K562 (cell line): ENCODE measurements at regions not wholly inside any gene's neighbourhood (a gene's known extent, or its start where the extent isn't known, plus 50 kb on each side); places are given as distances from the start of the nearest gene placed in this dataset.

Source experiments
- ATAC-seq: fragments of 200-7000 bp; cut with Tn5 transposase; 3 replicates; pipeline ENCODE4 v1.9.1; 2020; ENCODE audit warnings: moderate library complexity
- BruUV-seq: library from RNA; stranded (reverse); fragments of 400-500 nt; replicated peaks from 2 replicates; lab custom pipeline; 2021; lab: Mats Ljungman, UMichigan
- CTCF ChIA-PET: fragments of 300-600 bp; formaldehyde crosslinking; extraction: SDS; loops from one replicate; lab custom pipeline; 2021; ENCODE audit warnings: low intra/inter-chr PET ratio; lab: Yijun Ruan, JAX
- POLR2A ChIA-PET: fragments of 300-600, 350-650 bp; sonication (Branson Sonifier 250); formaldehyde crosslinking; extraction: SDS; loops from one replicate; lab custom pipeline; 2021; ENCODE audit warnings: antibody characterized with exemption, inconsistent platforms; lab: Yijun Ruan, JAX
- DNase-seq, 4 experiments: peaks; one replicate each; pipeline versions ENCODE4 v3.0.0 to v3.0.0-alpha.2; 2011 to 2018; ENCODE audit warnings: low spot score in 3 of 4, mixed read lengths in 3 of 4; ENCODE audit errors: extremely low read depth in 1 of 4
- FAIRE-seq: peaks from 2 replicates; lab custom pipeline; 2011; peaks lifted over from hg19 to GRCh38; lab: Jason Lieb, UNC
- H2AFZ ChIP-seq: 2 replicates; pipeline ENCODE4 v1.6.0; 2011; ENCODE audit warnings: low read depth, low read length, control low read depth, inconsistent platforms
- H3K27ac ChIP-seq: fragments of 200-600 bp; 3 replicates; pipeline ENCODE4 v1.8.0; 2011; ENCODE audit warnings: low read depth, mild to moderate bottlenecking, control low read depth, inconsistent platforms, low read length, moderate library complexity, mixed read lengths; ENCODE audit errors: extremely low read depth
- H3K27me3 ChIP-seq, 2 experiments: fragments of 300-600 bp in 1 of 2; 2 replicates in 1 of 2; 3 replicates in 1 of 2; pipeline versions ENCODE4 v1.6.0 to v1.8.0; 2011; ENCODE audit warnings: inconsistent platforms in 2 of 2, low read length in 2 of 2, mild to moderate bottlenecking in 1 of 2, mixed read lengths in 1 of 2, moderate library complexity in 1 of 2; ENCODE audit not compliant: control insufficient read depth in 2 of 2, insufficient read depth in 2 of 2
- H3K36me3 ChIP-seq: fragments of 300-600 bp; 3 replicates; pipeline ENCODE4 v1.8.0; 2011; ENCODE audit warnings: mild to moderate bottlenecking, low read length, inconsistent platforms; ENCODE audit not compliant: control insufficient read depth, insufficient read depth
- H3K4me1 ChIP-seq, 2 experiments: fragments of 200-600 bp in 1 of 2; replicated peaks in 1 of 2; 2 replicates in 1 of 2; 3 replicates in 1 of 2; pipeline versions ENCODE4 v1.5.1 to v1.8.0; 2011; ENCODE audit warnings: inconsistent platforms in 2 of 2, low read length in 2 of 2, mild to moderate bottlenecking in 1 of 2, mixed read lengths in 1 of 2, moderate library complexity in 1 of 2; ENCODE audit not compliant: control insufficient read depth in 2 of 2, insufficient read depth in 2 of 2
- H3K4me2 ChIP-seq: 2 replicates; pipeline ENCODE4 v1.6.1; 2011; ENCODE audit warnings: low read length, control low read depth, inconsistent platforms, mixed read lengths; ENCODE audit not compliant: insufficient read depth
- H3K4me3 ChIP-seq: fragments of 200-600 bp; sonication (generic), shearing (Covaris generic); 2 replicates; pipeline ENCODE4 v1.5.1; 2016; ENCODE audit warnings: control low read depth, inconsistent platforms
- H3K79me2 ChIP-seq: fragments of 200-600 bp; 3 replicates; pipeline ENCODE4 v1.8.0; 2011; ENCODE audit warnings: low read length, inconsistent platforms; ENCODE audit not compliant: control insufficient read depth, insufficient read depth
- H3K9ac ChIP-seq, 2 experiments: 2 replicates each; pipeline versions ENCODE4 v1.6.0 to v1.6.1; 2011; ENCODE audit warnings: low read depth in 2 of 2, low read length in 2 of 2, control low read depth in 1 of 2, inconsistent platforms in 1 of 2, mild to moderate bottlenecking in 1 of 2, mixed read lengths in 1 of 2; ENCODE audit not compliant: insufficient read depth in 1 of 2
- H3K9me1 ChIP-seq: one replicate; pipeline ENCODE4 v1.6.0; 2011; ENCODE audit warnings: inconsistent platforms, mild to moderate bottlenecking, low read length, moderate library complexity; ENCODE audit not compliant: control insufficient read depth, insufficient read depth
- H3K9me3 ChIP-seq: replicated peaks from 2 replicates; pipeline ENCODE4 v1.5.1; 2011; ENCODE audit warnings: low read depth, low read length, inconsistent platforms; ENCODE audit not compliant: control insufficient read depth, insufficient read depth
- H4K20me1 ChIP-seq: replicated peaks from 2 replicates; pipeline ENCODE4 v1.6.1; 2011; ENCODE audit warnings: low read length, inconsistent platforms, mixed read lengths; ENCODE audit not compliant: control insufficient read depth, insufficient read depth
- MCM2 ChIP-seq: fragments of 450-650 bp; IDR thresholded peaks from 2 replicates; pipeline ENCODE4 v1.6.1; 2017; ENCODE audit warnings: low read depth, mild to moderate bottlenecking
- NFIC ChIP-seq: fragments of 450-650 bp; IDR thresholded peaks from 2 replicates; pipeline ENCODE4 v1.6.1; 2017; ENCODE audit warnings: mild to moderate bottlenecking, inconsistent platforms
- NR0B1 ChIP-seq: fragments of 450-650 bp; IDR thresholded peaks from one replicate; pipeline ENCODE4 v1.6.1; 2018; ENCODE audit warnings: mild to moderate bottlenecking, moderate library complexity; ENCODE audit not compliant: partially characterized antibody
- RBBP5 ChIP-seq: fragments of 200-600 bp; sonication (generic); IDR thresholded peaks from 2 replicates; pipeline ENCODE4 v1.6.1; 2012; ENCODE audit warnings: borderline replicate concordance, mild to moderate bottlenecking, low read length, control low read depth, inconsistent platforms; ENCODE audit not compliant: insufficient read depth, poor library complexity, severe bottlenecking
- YY1 ChIP-seq, 3 experiments: IDR thresholded peaks; 2 replicates each; pipeline ENCODE4 v1.6.1; 2011; ENCODE audit warnings: low read length in 2 of 3, mild to moderate bottlenecking in 2 of 3, moderate library complexity in 2 of 3, borderline replicate concordance in 1 of 3, control low read depth in 1 of 3, low read depth in 1 of 3; ENCODE audit not compliant: insufficient read depth in 3 of 3, insufficient replicate concordance in 2 of 3, control insufficient read depth in 1 of 3, insufficient read length in 1 of 3; ENCODE audit errors: extremely low read depth in 1 of 3
- ZNF146 ChIP-seq: IDR thresholded peaks from one replicate; pipeline ENCODE4 v1.6.1; 2018; ENCODE audit warnings: missing compliant biosample characterization; ENCODE audit not compliant: unreplicated experiment
- ZNF24 ChIP-seq: fragments of 450-650 bp; IDR thresholded peaks from 2 replicates; pipeline ENCODE4 v1.6.1; 2016
- ZNF384 ChIP-seq: IDR thresholded peaks from 2 replicates; pipeline ENCODE4 v1.6.1; 2012; ENCODE audit warnings: low read depth, low read length, improper control_type of control experiment
- whole genome bisulfite sequencing: fragments of 100-300 bp; shearing (Covaris generic); methylation state at CpG from one replicate; pipeline ENCODE4 v1.1.6; 2016; ENCODE audit warnings: low coverage, mixed read lengths; ENCODE audit not compliant: insufficient coverage; ENCODE audit errors: missing lambda C conversion rate; 5-methylcytosine and 5-hydroxymethylcytosine counted together
- in situ Hi-C: fragments of 300-500 bp; cut with MboI; formaldehyde crosslinking; loops from 4 replicates; pipeline ENCODE4 v1.15.0; 2018; ENCODE audit warnings: inconsistent platforms, mixed read lengths
- intact Hi-C: fragments of 100-400 bp; cut with micrococcal nuclease; formaldehyde crosslinking; loops from 2 replicates; pipeline ENCODE4 v1.14.2; 2022

DNA sequence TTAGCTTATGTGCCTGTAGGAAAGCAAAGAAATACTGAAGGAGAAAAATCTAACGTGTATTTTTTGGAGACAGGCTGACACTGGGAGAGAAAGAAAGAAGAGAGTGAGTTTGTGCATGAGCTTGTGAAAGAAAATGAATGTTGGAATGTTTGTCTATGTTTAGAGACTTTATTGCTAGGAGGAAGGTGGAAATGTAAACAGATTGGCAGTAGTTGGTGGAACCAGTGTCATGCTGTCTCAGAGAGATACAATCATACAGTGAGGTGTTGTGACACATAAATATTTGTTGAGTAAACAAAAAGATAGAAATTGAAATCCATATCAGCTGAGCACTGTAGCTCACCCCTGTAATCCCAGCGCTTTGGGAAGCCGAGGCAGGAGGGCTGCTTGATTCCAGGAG lies 222.2 kb upstream of the MEIS1 start (continued):
- TF ChIP-seq YY1 (IDR thresholded peaks at IDR 0.05; ENCODE audit: borderline replicate concordance in 1 of 3, control insufficient read depth in 1 of 3, extremely low read depth in 1 of 3, insufficient read depth in 3 of 3, insufficient read length in 1 of 3, insufficient replicate concordance in 2 of 3, low read depth in 1 of 3, low read length in 2 of 3) (no peak), MCM2 (no peak), RBBP5 (no peak), ZNF24 (no peak), ZNF146 (CRISPR knock-in tag) (no peak)

- H3K4me2 ChIP-seq = no peak overlapping the region
- FAIRE-seq (no peak), DNase-seq (no peak), ATAC-seq (no peak)
- no peak overlapping the region for H3K4me3 ChIP-seq
- H3K9me1 ChIP-seq = no peaks in the 10 kb centered on the region
- WGBS = 0% methylated on average over 2 of the region's 2 CpGs
- H3K79me2 ChIP-seq = no peaks in the 10 kb centered on the region
- H3K27ac ChIP-seq = no peak overlapping the region
- H4K20me1 ChIP-seq = no peaks in the 10 kb centered on the region
- in situ Hi-C loops = no loop called here
- no peaks in the 10 kb centered on the region for H3K9me3 ChIP-seq
- no peaks in the 10 kb centered on the region for H3K4me1 ChIP-seq
- intact Hi-C loops = no loop called here
- no peak overlapping the region for H2AFZ ChIP-seq
- ChIA-PET POLR2A (no interaction called here), CTCF (no interaction called here)
- no TSS peak for BruUV-seq
- no peaks in the 10 kb centered on the region for H3K27me3 ChIP-seq
- H3K36me3 ChIP-seq = no peaks in the 10 kb centered on the region
- H3K9ac ChIP-seq = no peak overlapping the region
- TF ChIP-seq NR0B1 = no peak
- peak; percentile 31; the same call in 1 of the 2 replicates for TF ChIP-seq NFIC
- TF ChIP-seq ZNF384 = no peak
Measured at GRCh38 chr2:66202586-66202985, 232.3 kb upstream of the MEIS1 start.
